DOHH2 (cell line): ENCODE measurements at regions not wholly inside any gene's neighbourhood (a gene's known extent, or its start where the extent isn't known, plus 50 kb on each side); places are given as distances from the start of the nearest gene placed in this dataset.

ENCODE experiments used
- EZH2phosphoT487 ChIP-seq: fragments of 200-600 bp; sonication (generic); IDR thresholded peaks from 2 replicates; pipeline ENCODE4 v1.6.1; 2017; ENCODE audit warnings: borderline replicate concordance, mild to moderate bottlenecking, antibody characterized with exemption, low read length, moderate library complexity, mixed read lengths
- TF ChIP-seq, protein P1 (sequence below): fragments of 200-600 bp; sonication (generic); IDR thresholded peaks from one replicate; pipeline ENCODE4 v1.5.1; 2014; ENCODE audit warnings: antibody characterized with exemption, mild to moderate bottlenecking, low read depth, low read length; ENCODE audit not compliant: poor library complexity, severe bottlenecking

DNA sequence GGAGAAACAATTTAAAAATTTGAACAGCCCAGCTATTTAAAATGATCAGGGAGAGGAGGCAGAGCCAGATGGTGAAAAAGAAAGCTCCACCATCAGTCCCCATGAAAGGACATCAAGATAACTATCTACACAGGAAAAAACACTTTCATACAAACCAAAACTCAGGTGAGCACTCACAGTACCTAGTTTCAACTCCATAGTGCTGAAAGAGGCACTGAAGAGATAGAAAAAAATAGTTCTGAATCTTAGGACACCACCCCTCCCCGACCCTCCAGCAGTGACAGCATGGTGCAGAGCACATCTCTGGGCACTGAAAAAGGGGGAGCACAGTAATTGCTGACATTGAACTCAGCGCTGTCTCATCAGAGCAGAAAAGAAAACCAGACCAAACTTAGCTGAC, 732.9 kb downstream of the CETN3 start:
- TF ChIP-seq, protein P1, sequence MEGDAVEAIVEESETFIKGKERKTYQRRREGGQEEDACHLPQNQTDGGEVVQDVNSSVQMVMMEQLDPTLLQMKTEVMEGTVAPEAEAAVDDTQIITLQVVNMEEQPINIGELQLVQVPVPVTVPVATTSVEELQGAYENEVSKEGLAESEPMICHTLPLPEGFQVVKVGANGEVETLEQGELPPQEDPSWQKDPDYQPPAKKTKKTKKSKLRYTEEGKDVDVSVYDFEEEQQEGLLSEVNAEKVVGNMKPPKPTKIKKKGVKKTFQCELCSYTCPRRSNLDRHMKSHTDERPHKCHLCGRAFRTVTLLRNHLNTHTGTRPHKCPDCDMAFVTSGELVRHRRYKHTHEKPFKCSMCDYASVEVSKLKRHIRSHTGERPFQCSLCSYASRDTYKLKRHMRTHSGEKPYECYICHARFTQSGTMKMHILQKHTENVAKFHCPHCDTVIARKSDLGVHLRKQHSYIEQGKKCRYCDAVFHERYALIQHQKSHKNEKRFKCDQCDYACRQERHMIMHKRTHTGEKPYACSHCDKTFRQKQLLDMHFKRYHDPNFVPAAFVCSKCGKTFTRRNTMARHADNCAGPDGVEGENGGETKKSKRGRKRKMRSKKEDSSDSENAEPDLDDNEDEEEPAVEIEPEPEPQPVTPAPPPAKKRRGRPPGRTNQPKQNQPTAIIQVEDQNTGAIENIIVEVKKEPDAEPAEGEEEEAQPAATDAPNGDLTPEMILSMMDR, result no peak
- no peak for TF ChIP-seq EZH2phosphoT487
